C4-2B (cell line): ENCODE measurements at regions not wholly inside any gene's neighbourhood (a gene's known extent, or its start where the extent isn't known, plus 50 kb on each side); places are given as distances from the start of the nearest gene placed in this dataset.

Experiments used
- ZFX ChIP-seq: fragments of 450-650 bp; IDR thresholded peaks from 2 replicates; pipeline ENCODE4 v1.6.1; 2017
- TF ChIP-seq, protein P1 (sequence below): fragments of 450-650 bp; conservative IDR thresholded peaks from 2 replicates; pipeline ENCODE4 v1.5.1; 2017; ENCODE audit warnings: mild to moderate bottlenecking

DNA sequence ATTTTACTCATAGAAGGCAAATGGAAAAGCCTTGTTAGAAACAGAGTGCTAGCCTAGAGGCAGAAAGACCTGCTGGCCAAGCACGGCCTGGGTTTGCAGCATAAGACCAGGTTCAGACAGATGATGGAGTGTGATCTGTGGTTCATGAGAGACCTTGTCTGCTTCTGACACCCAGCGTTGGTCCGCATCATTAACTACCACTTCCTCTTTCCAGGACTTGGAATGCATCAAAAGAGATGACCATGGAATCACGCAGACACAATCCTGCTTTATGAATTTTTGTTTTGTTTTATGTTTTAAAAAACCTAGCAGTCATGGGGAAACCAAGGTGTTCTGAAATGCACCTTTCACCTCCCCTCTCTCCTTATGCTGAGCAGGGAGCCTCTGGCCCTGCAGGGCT, 76.8 kb upstream of the SYNDIG1 start:
- TF ChIP-seq, protein P1, sequence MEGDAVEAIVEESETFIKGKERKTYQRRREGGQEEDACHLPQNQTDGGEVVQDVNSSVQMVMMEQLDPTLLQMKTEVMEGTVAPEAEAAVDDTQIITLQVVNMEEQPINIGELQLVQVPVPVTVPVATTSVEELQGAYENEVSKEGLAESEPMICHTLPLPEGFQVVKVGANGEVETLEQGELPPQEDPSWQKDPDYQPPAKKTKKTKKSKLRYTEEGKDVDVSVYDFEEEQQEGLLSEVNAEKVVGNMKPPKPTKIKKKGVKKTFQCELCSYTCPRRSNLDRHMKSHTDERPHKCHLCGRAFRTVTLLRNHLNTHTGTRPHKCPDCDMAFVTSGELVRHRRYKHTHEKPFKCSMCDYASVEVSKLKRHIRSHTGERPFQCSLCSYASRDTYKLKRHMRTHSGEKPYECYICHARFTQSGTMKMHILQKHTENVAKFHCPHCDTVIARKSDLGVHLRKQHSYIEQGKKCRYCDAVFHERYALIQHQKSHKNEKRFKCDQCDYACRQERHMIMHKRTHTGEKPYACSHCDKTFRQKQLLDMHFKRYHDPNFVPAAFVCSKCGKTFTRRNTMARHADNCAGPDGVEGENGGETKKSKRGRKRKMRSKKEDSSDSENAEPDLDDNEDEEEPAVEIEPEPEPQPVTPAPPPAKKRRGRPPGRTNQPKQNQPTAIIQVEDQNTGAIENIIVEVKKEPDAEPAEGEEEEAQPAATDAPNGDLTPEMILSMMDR, result no peak
- no peak for TF ChIP-seq ZFX
